HG03460 (cell line): ENCODE measurements at regions not wholly inside any gene's neighbourhood (a gene's known extent, or its start where the extent isn't known, plus 50 kb on each side); places are given as distances from the start of the nearest gene placed in this dataset.

ENCODE experiments used
- ATAC-seq: cut with Tn5 transposase; IDR thresholded peaks from one replicate; pipeline ENCODE4 v1.9.1; 2021; ENCODE audit not compliant: unreplicated experiment

GRCh38 chr5:64110222-64110621 is 55.4 kb upstream of the RNF180 start:
- ATAC-seq, result no peak

- ATAC-seq, result no peak
Measured at GRCh38 chr5:64108674-64109073, 57.0 kb upstream of the RNF180 start.

- ATAC-seq, result no peak
Measured at GRCh38 chr5:64100203-64100602, 65.4 kb upstream of the RNF180 start.

- no peak for ATAC-seq
Measured at GRCh38 chr5:64096771-64097170, 68.9 kb upstream of the RNF180 start.

- ATAC-seq, result no peak
Measured at GRCh38 chr5:64077589-64077988, 88.1 kb upstream of the RNF180 start.

GRCh38 chr5:64074533-64074932 is 91.1 kb upstream of the RNF180 start:
- ATAC-seq, result peak; percentile 87

GRCh38 chr5:64069486-64069885 is 96.2 kb upstream of the RNF180 start:
- no peak for ATAC-seq

- no peak for ATAC-seq
Measured at GRCh38 chr5:64050296-64050695, 88.1 kb upstream of the HTR1A start.

GRCh38 chr5:64040490-64040889 is 78.2 kb upstream of the HTR1A start:
- no peak for ATAC-seq

GRCh38 chr5:64026493-64026892 is 64.2 kb upstream of the HTR1A start:
- no peak for ATAC-seq

- ATAC-seq, result no peak
Measured at GRCh38 chr5:64019746-64020145, 57.5 kb upstream of the HTR1A start.

- ATAC-seq, result no peak
Measured at GRCh38 chr5:64018966-64019365, 56.7 kb upstream of the HTR1A start.

- ATAC-seq, result no peak
Measured at GRCh38 chr5:64015824-64016223, 53.6 kb upstream of the HTR1A start.
